ENCODE measurements at regions not wholly inside any gene's neighbourhood (a gene's known extent, or its start where the extent isn't known, plus 50 kb on each side); places are given as distances from the start of the nearest gene placed in this dataset.

DNA sequence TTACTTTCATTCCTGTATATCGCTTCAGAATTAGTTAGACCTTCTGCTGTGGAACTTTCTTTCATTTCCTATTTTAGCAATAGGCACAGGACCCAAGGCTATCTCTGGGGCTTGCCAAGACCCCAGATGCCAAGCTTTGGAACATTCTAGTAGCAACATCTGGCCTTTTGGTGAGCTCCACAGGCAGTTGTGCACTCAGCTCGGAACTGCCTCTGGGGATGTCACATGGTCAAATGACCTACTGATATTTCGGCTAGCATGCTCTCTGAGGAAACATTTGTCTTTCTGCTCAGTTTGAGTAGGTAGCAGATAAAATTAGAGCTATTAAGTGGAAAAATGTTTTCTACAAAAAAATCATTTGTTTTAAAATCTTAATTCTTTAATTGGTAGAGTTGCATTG, 76.6 kb upstream of the ITGA4 start:
- no peak for DNase-seq (ENCODE audit: low read depth)

DNA sequence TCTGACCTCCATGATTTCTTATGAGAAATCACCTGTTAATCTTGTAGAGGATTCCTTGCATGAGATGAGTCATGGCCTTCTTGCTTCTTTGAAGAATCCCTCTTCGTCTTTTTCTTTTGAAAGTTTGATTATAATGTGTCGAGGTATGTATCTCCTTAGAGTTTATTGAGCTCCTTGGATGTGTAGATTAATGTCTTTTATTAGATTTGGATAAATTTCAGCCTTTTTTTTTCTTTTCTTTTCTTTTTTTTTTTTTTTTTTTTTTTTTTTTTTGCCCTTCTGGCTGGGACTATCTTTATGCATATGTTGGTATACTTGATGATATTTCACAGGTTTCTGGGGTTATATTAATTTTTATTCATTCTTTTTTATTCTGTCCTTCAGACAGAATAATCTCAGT, 72.3 kb upstream of the ITGA4 start:
- no peak for DNase-seq (ENCODE audit: low read depth)

DNA sequence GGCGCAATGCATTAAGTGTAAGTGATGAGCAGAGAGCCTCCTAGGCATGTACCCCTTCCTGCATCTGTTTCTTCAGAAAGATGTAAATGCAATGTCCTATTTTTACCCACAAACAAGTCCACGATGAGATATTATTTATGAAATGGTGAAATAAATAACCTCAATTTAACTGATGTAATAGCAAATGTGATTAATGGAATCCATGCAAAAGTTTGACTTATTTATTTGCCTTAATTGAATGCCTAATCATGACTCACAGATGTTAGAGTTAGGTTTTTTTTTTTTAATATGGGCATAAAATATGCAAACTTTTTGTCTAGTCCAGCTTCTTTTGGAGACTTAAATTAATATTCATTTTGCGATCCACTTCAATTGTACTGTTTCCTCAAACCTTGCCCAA, 67.7 kb upstream of the ITGA4 start:
- DNase-seq (ENCODE audit: low read depth) = no peak

DNA sequence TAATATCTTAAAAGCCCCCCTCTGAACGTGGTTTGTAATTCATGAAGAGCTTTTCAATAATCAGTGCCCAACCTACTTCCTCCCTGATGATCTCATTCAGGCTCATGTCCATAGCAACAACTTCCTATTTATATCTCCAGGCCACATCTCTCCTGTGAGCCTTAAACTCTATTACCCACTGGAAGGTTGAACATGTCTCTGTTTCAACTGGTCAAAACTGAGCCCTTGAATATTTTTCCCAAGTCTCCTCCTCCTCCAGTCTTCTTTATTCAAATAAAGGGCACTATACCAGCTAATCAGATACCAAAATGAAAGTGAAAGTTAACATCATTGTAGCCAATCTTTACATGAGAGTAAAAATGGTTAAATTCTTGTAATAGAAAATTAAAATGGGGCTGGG, 63.7 kb upstream of the ITGA4 start:
- DNase-seq (ENCODE audit: low read depth) = peak; percentile 39

DNA sequence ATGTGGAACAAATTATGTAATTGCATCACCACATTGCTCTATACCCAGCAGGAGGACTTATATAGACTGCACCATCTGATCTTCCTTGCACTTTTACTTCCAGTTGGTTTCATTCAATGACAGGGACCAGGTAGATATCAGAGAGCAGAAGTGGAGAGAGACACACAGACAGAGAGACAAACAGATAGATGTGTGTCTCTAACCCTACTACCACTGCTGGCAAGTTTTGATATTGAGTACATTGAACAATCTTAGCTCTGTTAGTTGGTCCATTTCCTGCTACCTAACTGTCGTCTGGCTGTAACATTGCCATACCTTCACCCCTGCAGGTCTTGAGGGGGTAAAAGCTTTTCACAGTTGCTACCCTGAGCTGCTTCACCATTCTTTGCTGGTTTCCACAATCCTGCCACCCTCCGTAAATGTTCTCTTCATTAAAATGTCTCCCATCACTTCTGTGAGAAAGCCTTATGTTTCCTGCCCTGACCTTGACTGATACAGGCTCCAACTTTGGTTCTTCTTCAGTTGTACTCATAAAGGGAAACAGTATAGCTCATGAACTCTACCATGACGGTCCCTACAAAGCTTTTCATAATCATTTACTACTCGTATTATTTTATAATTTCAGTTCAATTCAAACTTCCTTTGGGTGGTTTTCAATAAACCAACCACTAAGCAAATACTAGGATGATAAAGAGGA, 62.3 kb upstream of the ITGA4 start:
- DNase-seq (ENCODE audit: low read depth) = no peak

DNA sequence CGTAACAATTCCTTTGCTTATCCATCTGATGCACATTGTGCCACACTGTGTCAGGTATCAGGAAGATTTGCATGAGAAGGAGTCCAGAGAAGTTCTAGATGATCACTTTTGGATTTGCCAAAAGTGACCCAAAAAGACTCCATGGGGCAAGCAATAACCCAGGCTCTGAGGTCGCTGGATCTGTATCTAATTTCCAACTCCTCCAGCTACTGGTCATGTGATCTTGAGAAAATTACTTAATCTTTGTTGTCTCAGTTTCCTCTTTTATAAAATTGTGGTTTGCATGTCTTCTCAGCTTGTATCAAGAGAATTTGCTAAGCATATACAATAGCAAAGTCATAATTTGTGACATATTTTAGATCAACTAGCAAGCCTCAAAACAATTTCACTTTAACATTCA, 61.3 kb upstream of the ITGA4 start:
- DNase-seq (ENCODE audit: low read depth) = no peak

DNA sequence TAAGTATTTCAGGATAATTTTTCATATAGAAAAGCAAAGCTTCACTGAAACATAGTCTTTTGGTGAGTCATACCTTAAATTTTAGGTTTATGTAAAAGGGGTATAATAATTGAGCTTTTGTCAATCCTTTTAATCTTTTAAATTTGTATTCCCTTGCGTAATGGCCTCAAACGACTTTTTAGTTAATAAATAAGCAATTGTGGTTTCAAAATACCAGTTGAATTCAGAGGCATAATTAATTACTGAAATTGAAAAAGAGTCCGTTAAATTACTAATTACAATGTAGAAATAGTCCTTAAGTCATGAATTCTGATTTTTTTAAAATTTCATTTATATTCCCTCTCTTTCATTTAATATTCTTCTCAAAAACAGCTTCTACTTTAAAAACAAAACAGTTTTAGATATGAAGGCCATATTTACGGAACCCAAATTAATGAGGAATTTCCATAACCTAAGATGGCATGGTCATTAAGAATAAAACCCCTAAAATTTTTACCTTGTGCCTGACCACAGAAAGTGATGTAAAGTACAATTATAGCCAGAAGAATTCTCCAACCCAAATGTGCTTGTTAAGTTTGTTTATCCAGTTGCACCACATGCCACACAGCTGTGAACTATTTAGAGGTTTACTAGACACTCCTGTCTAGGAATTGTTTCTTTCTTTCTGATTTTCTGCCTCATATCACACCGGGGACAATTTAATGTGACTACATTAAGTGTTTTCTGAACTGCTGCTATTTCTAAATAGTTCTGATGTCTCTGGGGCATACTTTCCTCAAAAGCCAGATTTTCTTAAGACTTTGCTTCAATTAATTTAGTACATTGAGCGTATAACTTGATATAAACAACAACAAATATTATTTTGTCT, 60.7 kb upstream of the ITGA4 start:
- no peak for DNase-seq (ENCODE audit: low read depth)

DNA sequence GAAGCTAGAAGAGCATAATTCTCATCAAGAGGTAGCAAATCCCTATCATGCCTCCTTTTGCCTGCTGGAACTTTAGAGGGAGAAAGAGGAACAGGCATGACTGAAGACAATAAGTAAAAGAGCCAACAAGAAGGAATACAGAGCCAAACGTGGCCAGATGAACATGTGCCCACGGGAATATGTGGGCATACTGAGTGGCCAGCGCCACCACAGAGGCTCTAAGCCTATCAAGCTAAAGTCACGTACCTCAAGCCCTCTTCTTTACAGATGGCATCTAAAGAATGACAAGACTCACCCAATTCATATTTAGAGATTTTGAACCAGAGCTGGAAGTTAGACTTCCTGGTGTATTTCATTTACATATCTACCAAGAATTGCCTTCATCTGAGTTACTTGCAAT, 59.9 kb upstream of the ITGA4 start:
- DNase-seq (ENCODE audit: low read depth) = no peak

DNA sequence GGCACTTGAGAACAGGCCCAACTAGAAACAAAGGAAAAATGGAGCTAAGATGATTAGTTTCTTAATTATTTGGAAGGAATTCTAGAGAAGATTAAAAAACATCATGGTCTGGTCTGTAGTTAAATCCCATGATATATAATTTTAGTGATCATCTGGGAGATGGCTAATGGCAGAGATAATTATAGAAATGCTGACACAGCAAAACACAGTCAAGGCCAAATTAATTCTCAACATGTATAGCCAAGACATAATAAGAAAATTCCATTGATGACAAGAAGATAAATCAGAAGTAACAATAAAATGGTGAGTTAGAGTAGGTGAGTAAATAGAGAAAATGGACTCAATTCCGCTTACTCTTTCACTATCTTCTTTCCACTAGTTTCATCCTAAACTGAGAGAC, 59.2 kb upstream of the ITGA4 start:
- DNase-seq (ENCODE audit: low read depth) = no peak

DNA sequence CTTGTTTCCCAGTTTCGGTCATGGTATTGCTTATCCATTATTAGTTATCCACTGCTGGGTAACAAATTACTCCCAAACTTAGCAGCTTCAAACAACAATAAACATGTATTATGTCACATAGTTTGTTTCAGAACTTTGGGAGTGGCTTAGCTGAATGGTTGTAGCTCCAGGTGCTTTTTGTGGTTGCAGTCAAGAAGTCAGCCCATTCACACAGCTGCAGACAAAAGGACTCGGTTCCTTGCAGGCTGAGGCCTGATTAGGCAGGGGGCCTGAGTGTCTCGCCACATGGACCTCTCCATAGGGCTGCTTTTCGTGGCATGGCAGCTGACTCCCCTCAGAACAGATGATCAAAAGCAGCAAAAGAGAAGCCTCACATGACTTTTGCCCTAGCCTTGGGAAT, 58.2 kb upstream of the ITGA4 start:
- DNase-seq (ENCODE audit: low read depth) = no peak

DNA sequence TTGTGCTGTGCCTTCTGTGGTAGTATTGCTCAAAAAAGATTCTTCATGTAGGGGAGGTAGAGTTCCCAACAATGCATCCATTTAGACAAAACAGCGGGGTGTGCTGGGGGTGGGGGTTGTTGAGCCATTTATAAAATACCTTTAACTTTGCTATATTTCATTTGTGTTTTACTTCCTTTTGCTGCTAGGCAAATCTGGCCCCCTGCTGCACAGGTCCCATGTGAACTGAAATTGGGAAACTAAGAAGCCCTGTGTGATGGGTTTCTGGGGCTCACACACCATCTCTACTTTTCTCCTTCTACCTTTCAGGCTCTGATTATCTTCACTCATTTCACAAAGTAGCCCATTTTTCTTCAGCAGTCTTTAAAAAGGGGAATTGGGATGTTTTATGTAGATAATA, 52.7 kb upstream of the ITGA4 start:
- no peak for DNase-seq (ENCODE audit: low read depth)

DNA sequence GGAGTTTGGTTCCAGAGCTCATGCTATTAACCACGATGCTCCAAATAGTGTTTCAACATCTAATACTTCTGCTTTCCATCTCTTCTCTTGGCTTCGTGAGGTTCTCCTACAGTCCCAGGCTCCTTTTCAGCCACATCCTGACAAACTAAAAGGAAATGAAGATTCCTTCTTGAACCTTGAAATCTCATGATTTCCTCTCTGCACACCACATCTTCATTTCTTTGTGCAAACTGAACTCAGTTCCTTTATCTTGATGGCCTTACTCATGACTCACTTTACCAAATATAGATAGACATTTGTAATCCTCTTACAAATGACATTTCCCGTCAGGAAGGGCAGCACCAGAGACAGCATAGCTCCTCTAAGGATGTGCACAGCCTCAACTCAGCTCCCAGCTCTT, 50.0 kb upstream of the ITGA4 start:
- no peak for DNase-seq (ENCODE audit: low read depth)
